ENCODE measurements at regions not wholly inside any gene's neighbourhood (a gene's known extent, or its start where the extent isn't known, plus 50 kb on each side); places are given as distances from the start of the nearest gene placed in this dataset.

DNA sequence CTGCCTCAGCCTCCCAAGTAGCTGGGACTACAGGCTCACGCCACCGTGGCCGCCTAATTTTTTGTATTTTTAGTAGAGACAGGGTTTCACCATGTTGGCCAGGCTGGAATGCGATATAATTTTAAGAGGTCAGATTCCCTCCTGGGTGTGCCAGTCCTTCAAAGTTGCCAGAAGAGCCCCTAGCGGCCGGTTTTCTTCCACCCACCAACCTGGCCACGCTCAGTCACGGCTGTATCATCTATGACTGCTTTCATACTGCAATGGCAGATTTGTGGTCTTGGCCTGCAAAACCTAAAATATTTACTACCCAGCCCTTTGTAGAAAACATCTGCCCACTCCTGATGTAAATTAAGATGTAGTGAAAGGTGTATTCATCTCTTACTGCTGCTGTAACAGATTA, 117.5 kb upstream of the BASP1 start:
- H3K9me2 ChIP-seq (ENCODE audit: low read depth, low read length), result no peaks in the 10 kb centered on the region
- no peak overlapping the region for H3K4me3 ChIP-seq (ENCODE audit: low read depth, low read length, poor library complexity, severe bottlenecking)
- TF ChIP-seq CTCF (IDR thresholded peaks at IDR 0.05; ENCODE audit: low read length) (no peak), EZH2 (IDR thresholded peaks at IDR 0.05; ENCODE audit: borderline replicate concordance, low read length) (no peak)
- H3K9me3 ChIP-seq (ENCODE audit: low read length), result no peaks in the 10 kb centered on the region
- no peak overlapping the region for H3K4me2 ChIP-seq (ENCODE audit: low read length)
- H3K27me3 ChIP-seq (ENCODE audit: insufficient read depth, low read length), result no peaks in the 10 kb centered on the region
- H2AFZ ChIP-seq (ENCODE audit: low read length), result no peak overlapping the region
- H3F3A ChIP-seq (ENCODE audit: insufficient read depth, low read length), result no peaks in the 10 kb centered on the region
- no peaks in the 10 kb centered on the region for H3K36me3 ChIP-seq (ENCODE audit: insufficient read depth, low read length)
- H3K27ac ChIP-seq (ENCODE audit: low read depth, low read length, poor library complexity, severe bottlenecking), result no peak overlapping the region
- H4K20me1 ChIP-seq (ENCODE audit: insufficient read depth, low read length), result no peaks in the 10 kb centered on the region
- H3K79me2 ChIP-seq (ENCODE audit: insufficient read depth, low read length), result no peaks in the 10 kb centered on the region
- H3K4me1 ChIP-seq (ENCODE audit: insufficient read depth, low read length, severe bottlenecking), result no peaks in the 10 kb centered on the region
- no peak overlapping the region for H3K9ac ChIP-seq (ENCODE audit: low read length)

GRCh38 chr5:17103461-17103860, 114.0 kb upstream of the BASP1 start:
- Histone ChIP-seq H3K4me2 (ENCODE audit: low read length) (no peak overlapping the region), H3K4me3 (ENCODE audit: low read depth, low read length, poor library complexity, severe bottlenecking) (no peak overlapping the region), H4K20me1 (ENCODE audit: insufficient read depth, low read length) (no peaks in the 10 kb centered on the region), H2AFZ (ENCODE audit: low read length) (no peak overlapping the region), H3K9me3 (ENCODE audit: low read length) (no peaks in the 10 kb centered on the region), H3K9me2 (ENCODE audit: low read depth, low read length) (no peaks in the 10 kb centered on the region), H3K4me1 (ENCODE audit: insufficient read depth, low read length, severe bottlenecking) (no peaks in the 10 kb centered on the region), H3K79me2 (ENCODE audit: insufficient read depth, low read length) (no peaks in the 10 kb centered on the region), H3K36me3 (ENCODE audit: insufficient read depth, low read length) (no peaks in the 10 kb centered on the region), H3F3A (ENCODE audit: insufficient read depth, low read length) (no peaks in the 10 kb centered on the region), H3K9ac (ENCODE audit: low read length) (no peak overlapping the region), H3K27me3 (ENCODE audit: insufficient read depth, low read length) (no peaks in the 10 kb centered on the region), H3K27ac (ENCODE audit: low read depth, low read length, poor library complexity, severe bottlenecking) (no peak overlapping the region)
- no peak for TF ChIP-seq EZH2 (IDR thresholded peaks at IDR 0.05; ENCODE audit: borderline replicate concordance, low read length)
- no peak for TF ChIP-seq CTCF (IDR thresholded peaks at IDR 0.05; ENCODE audit: low read length)

GRCh38 chr5:17105744-17106418, 111.5 kb upstream of the BASP1 start:
- no peaks in the 10 kb centered on the region for H3K9me3 ChIP-seq (ENCODE audit: low read length)
- no peaks in the 10 kb centered on the region for H3K9me2 ChIP-seq (ENCODE audit: low read depth, low read length)
- no peaks in the 10 kb centered on the region for H3K27me3 ChIP-seq (ENCODE audit: insufficient read depth, low read length)
- no peaks in the 10 kb centered on the region for H3K36me3 ChIP-seq (ENCODE audit: insufficient read depth, low read length)
- no peak overlapping the region for H3K4me2 ChIP-seq (ENCODE audit: low read length)
- no peak for TF ChIP-seq CTCF (IDR thresholded peaks at IDR 0.05; ENCODE audit: low read length)
- TF ChIP-seq EZH2 (IDR thresholded peaks at IDR 0.05; ENCODE audit: borderline replicate concordance, low read length), result no peak
- no peak overlapping the region for H2AFZ ChIP-seq (ENCODE audit: low read length)
- H3K4me3 ChIP-seq (ENCODE audit: low read depth, low read length, poor library complexity, severe bottlenecking), result no peak overlapping the region
- H3K27ac ChIP-seq (ENCODE audit: low read depth, low read length, poor library complexity, severe bottlenecking), result no peak overlapping the region
- no peaks in the 10 kb centered on the region for H3K4me1 ChIP-seq (ENCODE audit: insufficient read depth, low read length, severe bottlenecking)
- H3K9ac ChIP-seq (ENCODE audit: low read length), result no peak overlapping the region
- H4K20me1 ChIP-seq (ENCODE audit: insufficient read depth, low read length), result no peaks in the 10 kb centered on the region
- no peaks in the 10 kb centered on the region for H3F3A ChIP-seq (ENCODE audit: insufficient read depth, low read length)
- H3K79me2 ChIP-seq (ENCODE audit: insufficient read depth, low read length), result no peaks in the 10 kb centered on the region
